ENCODE measurements at regions not wholly inside any gene's neighbourhood (a gene's known extent, or its start where the extent isn't known, plus 50 kb on each side); places are given as distances from the start of the nearest gene placed in this dataset.

GRCh38 chr10:4034907-4035598, 250.0 kb upstream of the KLF6 start:
- DNase-seq, result peak in 1 of 2 donors; percentile 31

DNA sequence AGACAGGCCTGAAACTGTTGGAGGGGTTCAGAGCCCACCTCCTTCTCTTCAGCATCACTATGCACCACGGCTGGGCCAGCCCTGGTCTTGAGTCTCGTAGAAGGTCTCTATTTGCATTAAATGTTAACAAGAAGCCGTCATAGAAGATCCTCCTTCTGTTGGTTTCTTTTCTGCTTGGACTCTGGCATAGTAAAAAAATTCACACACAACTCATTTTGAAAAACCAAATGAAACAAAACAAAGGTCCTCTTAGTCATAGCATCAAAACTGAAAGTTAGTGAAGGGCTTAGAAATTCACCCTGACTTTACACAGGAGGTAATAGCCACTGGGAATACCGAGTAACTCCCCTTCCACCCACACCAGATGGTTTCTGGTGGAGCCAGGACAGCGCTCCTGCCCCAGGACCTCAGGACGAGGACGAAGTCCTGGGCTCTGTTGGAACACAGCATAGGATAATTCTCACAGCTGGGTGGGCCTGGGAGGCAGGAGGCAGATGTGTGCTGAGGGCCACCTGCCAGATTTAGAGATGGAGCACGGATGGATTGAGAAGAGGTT, 248.4 kb upstream of the KLF6 start:
- peak in 1 of 2 donors; percentile 18 for DNase-seq

- DNase-seq, result no peak
Observed at GRCh38 chr10:4029866-4030265, 244.9 kb upstream of the KLF6 start.

DNA sequence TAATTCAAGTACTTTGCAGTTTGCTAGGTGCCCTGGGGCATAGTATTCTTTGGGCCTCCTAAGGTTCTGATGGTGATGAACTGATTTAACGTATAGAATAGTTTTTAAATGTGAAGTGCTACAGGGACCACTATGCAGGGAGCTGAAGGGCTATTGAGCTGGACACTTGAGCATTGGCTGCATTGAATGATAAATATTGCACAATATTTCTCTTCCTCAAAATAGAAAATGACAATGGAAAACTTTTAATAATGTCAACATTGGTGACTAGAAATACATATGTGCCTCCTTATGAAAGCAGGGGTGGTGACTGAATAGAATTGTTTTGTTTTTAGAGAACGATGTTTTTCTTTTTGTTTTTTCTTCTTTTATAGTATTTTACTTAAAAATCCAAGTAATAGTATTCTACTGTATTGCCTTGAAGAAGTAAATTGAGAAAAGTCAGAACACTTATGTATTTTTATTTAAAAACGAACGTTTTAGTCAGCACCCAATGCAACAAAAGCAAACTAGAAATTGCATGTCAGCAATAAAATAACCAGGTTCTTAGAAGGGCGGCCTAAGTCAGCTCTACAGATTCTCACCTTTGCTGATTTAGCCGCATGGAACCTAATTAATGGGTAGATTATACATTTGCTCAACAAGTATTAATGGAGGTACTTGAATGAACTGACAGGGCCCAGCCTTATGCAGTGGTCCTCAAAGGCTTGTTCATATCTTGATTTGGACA, 244.0 kb upstream of the KLF6 start:
- no peak for DNase-seq

GRCh38 chr10:4028027-4028471, 243.0 kb upstream of the KLF6 start:
- DNase-seq, result no peak

- DNase-seq, result no peak
Observed at GRCh38 chr10:4025339-4025738, 240.3 kb upstream of the KLF6 start.

DNA sequence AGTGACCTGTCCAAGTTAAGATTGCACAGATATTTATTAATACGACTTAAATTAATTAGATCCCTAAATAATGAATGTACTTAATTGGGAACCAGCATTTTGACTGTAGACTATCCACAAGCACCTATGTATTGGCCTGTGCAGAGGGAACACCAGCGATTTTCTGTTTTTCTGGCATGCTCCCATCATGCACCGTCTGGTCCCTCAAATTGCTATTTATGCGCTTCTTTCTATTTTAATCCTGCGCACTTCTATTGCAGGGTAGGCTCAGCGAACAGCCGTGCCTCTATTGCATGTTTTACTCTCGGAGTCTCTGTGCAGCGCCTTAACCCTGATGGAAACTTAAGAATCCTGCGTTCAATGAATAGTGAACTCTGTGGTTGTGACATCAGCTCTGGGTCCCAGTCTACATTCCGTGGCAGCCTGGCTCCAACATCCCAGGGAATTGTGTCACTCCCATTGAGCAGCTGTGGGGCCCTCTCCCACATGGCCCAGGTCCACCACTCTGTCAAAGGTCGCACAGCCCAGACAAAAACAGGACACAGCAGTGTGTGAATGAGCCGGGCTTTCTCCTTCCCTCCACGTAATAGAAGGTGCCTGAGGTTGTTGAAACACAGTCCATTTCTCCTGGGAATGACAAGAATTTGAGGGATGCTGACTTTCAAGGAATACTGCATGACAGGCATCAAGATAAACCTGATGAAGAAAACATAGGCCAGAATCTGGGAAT, 239.7 kb upstream of the KLF6 start:
- DNase-seq, result no peak

GRCh38 chr10:4024027-4024426, 239.0 kb upstream of the KLF6 start:
- no peak for DNase-seq

DNA sequence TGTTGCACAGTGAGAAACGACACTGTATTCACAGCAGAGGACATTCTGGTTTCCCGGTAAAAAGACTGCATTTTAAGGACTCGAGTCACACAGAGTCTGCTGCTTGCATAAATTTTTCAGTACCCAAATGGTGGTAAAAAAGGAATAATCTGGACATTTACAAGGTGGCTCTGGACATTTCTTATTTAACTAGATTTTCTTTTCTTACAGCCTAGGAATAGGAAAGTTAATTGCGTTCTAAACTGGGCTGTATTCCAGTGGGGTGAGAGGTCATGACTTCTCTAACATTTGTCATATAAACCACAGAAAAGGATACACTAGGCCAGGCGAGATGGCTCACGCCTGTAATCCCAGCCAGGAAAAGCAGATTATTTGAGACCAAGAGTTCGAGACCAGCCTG, 237.5 kb upstream of the KLF6 start:
- DNase-seq, result no peak

GRCh38 chr10:4020631-4021030, 235.6 kb upstream of the KLF6 start:
- no peak for DNase-seq

DNA sequence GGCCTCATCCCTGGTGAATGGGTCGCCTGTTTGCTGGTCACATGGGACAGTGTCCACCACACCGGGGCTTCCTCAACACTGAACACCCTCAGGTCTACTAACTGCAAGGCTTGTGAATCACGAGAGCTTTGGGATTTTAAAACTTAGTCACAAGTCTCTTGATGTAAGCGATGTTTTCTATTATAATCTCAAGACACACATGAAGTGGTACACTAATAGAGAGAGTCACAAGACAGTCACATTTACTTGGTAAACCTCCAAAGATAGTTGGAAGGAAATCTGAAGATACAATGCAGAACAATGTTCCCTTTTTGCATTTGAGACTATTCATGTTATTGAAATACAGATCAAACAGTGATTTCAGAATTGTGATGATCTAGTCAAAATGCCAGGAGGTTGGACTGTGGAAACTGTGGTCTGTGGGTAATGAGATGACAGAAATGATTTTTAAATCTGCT, 233.1 kb upstream of the KLF6 start:
- DNase-seq, result no peak

- DNase-seq, result no peak
Observed at GRCh38 chr10:4017336-4017735, 232.3 kb upstream of the KLF6 start.

DNA sequence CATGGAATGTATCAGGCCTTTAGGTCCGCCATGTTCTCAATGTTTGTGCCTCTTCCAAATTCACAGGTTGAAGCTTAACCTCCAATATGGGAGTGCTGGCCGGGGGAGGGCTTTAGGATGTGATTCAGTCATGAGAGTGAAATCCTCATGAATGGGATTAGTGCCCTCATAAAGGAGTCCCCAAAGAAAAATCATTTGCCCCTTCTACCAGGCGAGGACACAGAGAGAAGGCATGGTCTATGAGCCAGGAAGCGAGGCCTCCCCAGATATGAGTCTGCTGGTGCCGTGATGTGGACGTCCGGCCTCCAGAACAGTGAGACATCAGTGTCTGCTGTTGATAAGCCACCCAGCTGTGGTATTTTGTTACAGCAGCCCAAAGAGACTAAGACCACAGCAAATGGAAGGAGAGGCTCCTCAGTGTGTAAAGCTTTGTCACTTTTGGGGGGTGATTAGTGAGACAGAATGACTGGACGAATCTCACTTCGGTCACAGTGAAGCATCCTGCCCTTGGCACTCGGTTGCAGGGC, 231.3 kb upstream of the KLF6 start:
- no peak for DNase-seq

- peak; percentile 63 to 71 for DNase-seq
Observed at GRCh38 chr10:4013651-4014121, 228.7 kb upstream of the KLF6 start.

- DNase-seq, result no peak
Observed at GRCh38 chr10:4012848-4013247, 227.8 kb upstream of the KLF6 start.

- DNase-seq, result no peak
Observed at GRCh38 chr10:4011136-4011812, 226.3 kb upstream of the KLF6 start.

DNA sequence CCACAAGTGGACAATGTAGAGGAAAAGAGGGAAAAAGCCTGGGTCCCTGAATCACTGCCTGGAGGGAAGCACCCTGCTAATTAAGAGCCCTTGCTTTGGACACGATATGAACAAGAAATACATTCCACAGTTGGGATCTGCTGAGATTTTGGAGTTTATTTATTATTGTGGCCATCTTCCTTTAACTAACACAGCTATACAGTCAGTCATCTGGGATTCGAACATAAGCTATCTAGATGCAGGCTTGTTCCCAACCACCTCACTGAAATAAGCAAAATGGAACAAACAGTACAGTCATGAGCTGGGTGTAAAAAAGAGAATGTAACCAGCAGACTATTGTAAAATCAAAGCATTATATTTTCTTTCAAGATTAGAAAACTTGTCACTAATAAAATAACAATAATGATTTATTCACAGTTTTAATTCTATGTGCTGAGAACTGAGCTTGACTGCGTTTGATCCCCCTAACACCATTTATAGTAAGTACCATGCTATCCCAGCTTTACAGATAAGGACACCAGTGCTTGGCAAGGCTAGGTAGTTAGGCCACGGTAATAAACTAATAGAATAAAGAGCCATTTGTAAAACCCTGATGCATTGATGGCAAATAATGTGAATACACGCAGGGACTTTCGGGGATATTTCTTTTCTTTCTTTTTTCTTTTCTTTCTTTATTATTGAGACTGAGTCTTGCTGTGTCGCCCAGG, 223.8 kb upstream of the KLF6 start:
- DNase-seq, result no peak

DNA sequence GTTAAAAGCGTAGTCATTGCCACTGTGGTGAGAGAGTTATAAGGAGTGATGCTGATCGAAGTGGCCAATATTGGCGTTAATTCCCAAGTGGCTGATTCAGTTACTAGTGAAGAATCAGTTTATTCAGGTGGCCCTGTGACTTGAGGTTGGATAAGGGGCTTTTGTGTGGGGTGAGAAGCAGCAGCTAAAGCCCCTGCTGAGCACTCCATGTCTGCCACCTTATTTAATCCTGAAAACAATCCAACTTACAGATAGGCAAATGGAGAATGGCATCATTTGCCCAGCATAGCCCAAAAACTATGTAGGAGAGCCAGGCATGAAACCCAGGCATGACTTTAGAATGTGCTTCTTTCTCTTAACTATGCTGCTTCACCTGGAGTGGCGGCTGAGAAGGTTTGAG, 222.8 kb upstream of the KLF6 start:
- no peak for DNase-seq

GRCh38 chr10:4006858-4007257, 221.8 kb upstream of the KLF6 start:
- DNase-seq, result no peak

DNA sequence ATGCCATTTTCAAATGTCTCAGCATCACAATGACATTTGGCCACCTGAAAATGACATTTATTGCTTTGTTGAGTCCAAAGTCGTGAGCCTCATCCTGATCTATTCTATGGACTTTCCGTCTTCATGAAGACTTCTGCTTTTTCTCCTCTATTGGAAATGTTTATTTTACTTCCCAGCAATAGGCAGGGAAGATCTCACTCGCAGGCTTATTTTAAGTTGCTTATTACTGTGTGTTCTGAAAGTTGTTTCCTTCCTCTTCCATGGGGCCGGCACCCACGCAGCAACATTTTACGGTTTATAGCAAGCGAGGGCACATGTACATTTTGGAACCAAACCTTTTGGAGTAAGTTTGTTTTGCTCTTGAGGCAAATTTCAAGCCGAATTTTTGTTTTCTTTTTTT, 221.0 kb upstream of the KLF6 start:
- DNase-seq, result no peak

- no peak for DNase-seq
Observed at GRCh38 chr10:4004990-4005389, 220.0 kb upstream of the KLF6 start.

DNA sequence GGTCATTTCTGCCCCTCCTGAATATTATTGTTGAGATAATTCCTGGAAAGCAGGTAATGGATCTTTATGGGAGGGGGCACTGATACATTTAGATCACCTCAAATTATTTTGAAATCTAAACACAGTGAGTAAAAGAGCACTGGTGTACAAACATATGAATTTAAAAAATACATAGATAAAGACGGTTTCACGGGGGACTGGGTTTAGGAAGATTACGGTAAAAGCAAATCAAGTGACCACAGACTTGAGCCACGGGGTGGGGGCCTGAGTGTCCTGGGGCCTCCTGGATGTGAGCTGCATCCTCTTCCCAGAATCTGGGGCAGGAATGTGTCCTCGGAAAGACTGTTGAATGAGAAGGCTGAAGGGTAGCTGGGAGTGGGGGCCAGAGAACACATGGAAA, 219.1 kb upstream of the KLF6 start:
- DNase-seq, result no peak
